GM12864 (cell line): ENCODE measurements at regions not wholly inside any gene's neighbourhood (a gene's known extent, or its start where the extent isn't known, plus 50 kb on each side); places are given as distances from the start of the nearest gene placed in this dataset.

Experiments
- DNase-seq: peaks from one replicate; pipeline ENCODE4 v3.0.0-alpha.2; 2011; ENCODE audit warnings: low read depth
- H3K4me3 ChIP-seq: 2 replicates; pipeline ENCODE4 v1.5.1; 2011; ENCODE audit warnings: mild to moderate bottlenecking, low read depth, low read length, control low read depth
- CTCF ChIP-seq: IDR thresholded peaks from 2 replicates; pipeline ENCODE4 v1.5.1; 2011; ENCODE audit warnings: low read depth, mild to moderate bottlenecking, moderate library complexity, low read length, control low read depth, inconsistent platforms; ENCODE audit errors: missing control alignments

DNA sequence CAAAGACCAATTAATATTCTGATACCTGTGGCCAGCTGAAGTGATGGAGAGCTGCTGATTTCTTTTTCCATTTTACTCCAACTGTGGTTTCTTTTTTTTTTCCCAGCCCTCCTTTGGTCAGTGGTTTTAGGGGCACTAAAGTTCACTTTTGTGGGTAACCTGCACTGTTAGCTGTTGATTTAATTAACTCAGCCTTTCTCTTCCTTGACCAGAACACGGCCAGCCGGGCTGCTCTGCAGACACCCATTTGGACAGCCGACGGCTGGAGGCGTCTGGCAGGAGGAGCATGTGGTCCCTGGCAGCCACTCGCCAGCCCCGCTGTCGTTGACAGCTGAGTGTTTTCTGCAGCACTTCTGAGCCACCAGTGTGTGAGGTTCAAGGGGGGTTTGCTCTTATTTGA, 136.2 kb upstream of the RUNX3 start:
- H3K4me3 ChIP-seq = no peak overlapping the region
- DNase-seq = no peak
- TF ChIP-seq CTCF = no peak

GRCh38 chr1:25065795-25066238, 135.7 kb upstream of the RUNX3 start:
- H3K4me3 ChIP-seq = no peak overlapping the region
- DNase-seq = no peak
- TF ChIP-seq CTCF = no peak

GRCh38 chr1:25065321-25065721, 135.2 kb upstream of the RUNX3 start:
- no peak for TF ChIP-seq CTCF
- no peak overlapping the region for H3K4me3 ChIP-seq
- no peak for DNase-seq

- H3K4me3 ChIP-seq = no peak overlapping the region
- peak; percentile 8 for DNase-seq
- TF ChIP-seq CTCF = no peak
These were observed 134.6 kb upstream of the RUNX3 start for GRCh38 chr1:25064465-25065240.

DNA sequence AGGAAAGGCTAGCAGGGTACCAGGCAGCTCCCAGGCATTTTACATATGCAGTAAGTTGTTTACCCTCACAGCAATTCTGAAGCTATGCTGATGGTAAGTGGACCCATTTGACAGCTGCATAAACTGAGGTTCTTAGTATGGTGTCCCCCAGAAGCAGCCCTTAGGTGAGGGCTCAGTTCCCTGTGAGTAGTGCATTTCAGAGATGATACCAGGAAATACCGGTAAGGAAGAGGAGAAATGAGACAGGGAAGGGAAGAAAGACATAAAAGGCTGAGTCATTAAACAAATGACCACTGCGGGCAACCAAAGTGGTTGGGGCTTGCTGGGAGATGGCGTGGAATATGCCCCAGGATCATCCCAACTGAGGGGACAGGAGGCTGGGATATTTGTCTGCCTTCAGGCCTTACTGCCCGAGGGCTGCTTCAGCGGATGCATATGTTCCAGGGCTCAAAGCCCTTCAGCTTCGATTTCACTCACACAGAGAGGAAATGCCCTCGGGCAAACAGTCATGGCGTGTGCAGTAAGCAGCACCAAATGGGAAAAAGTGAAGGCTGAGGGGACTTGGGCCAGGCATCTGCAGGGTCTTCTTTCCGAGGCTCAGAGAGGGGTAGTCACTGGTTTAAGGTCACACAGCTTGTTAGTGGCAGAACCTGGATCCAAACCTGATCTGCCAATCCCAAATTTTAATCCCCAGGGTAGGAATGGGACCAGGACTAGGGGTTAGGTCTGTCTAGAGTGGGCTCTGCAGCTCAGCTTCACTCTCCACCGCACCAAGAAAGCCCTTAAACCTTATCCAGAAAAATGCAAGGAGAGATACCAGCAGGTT, 133.7 kb upstream of the RUNX3 start:
- H3K4me3 ChIP-seq = no peak overlapping the region
- DNase-seq = no peak
- no peak for TF ChIP-seq CTCF

DNA sequence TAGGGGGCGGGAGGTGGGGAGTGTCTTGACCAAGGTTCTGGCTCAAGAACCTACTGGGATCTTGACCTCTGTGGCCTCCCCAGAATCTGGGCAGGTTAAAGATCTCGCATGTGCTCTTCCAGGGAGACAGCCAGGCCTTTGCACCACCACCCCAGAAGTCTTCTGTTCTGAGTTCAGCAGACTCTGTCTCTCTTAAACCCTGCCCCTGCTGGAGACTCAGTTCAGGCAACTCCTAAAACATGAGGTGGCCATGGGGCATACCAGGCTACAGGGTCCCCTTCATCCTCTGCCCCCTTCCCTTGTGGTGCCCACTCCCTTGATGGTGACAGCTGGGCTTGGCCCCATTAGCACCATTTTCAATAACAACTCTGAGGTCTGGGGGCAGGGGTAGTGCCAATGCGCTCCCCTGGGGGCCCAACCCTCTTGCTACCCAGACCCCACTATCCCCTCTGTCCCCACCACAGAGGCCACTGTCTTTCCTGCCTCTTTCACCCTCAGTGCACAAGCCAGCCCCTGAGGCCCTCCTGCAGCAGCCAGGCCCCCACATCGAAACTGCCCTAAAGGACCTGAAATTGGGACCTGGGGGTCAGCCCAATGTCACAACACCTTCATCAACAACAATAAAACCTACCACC, 132.7 kb upstream of the RUNX3 start:
- no peak overlapping the region for H3K4me3 ChIP-seq
- DNase-seq = no peak
- TF ChIP-seq CTCF = peak; percentile 10
